ENCODE measurements at regions not wholly inside any gene's neighbourhood (a gene's known extent, or its start where the extent isn't known, plus 50 kb on each side); places are given as distances from the start of the nearest gene placed in this dataset.

DNA sequence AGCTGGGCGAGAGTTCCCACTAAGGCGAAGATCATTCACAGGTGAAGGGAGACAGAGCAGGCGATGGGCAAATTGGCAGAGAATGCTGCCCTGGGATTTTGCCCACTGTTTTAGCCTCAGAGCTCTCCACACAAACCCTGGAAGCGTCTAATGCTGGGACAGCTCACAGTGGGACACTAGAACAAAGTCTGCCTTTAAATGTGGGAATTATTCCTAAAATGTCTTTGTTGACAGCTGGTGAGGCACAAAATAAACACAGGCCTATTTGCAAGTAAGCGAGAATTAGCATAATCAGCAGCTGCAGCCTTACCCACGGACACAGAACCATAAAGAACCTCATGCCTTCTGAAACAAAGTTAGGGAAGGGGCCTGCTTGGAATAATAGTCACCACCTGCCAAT is 824.5 kb downstream of the AACS start:
- H3K56ac ChIP-seq (replicated peaks; ENCODE audit: insufficient read length, low read depth, low read length) = no peak overlapping the region
- H2BK20ac ChIP-seq (ENCODE audit: low read length) = no peak overlapping the region
- whole genome bisulfite sequencing, 2 experiments (ENCODE audit: extremely low coverage in 1 of 2, insufficient coverage in 1 of 2, insufficient read length in 1 of 2, insufficient replicate concordance in 2 of 2, low coverage in 1 of 2, low lambda C conversion rate in 2 of 2, missing lambda C conversion rate in 1 of 2) = 68% methylated on average over 6 of the region's 6 CpGs; no CpG with 5 or more reads in 1 of the 2 experiments
- H3K14ac ChIP-seq (ENCODE audit: insufficient read length) = no peak overlapping the region
- peaks cover 0 to 6% (median 4%) of the 10 kb centered on the region in 4 experiments; a peak in 3 of 7 replicates for H3K4me1 ChIP-seq (replicated peaks in 1 of 4; ENCODE audit: control insufficient read depth in 3 of 4, insufficient read depth in 4 of 4, low read length in 3 of 4)
- H4K20me1 ChIP-seq (replicated peaks in 1 of 2; ENCODE audit: control insufficient read depth in 1 of 2, insufficient read depth in 2 of 2, low read length in 2 of 2) = no peaks in the 10 kb centered on the region
- H3K9me3 ChIP-seq (ENCODE audit: insufficient read depth in 2 of 2, low read depth in 1 of 2, low read length in 1 of 2) = no peaks in the 10 kb centered on the region
- DNase-seq (ENCODE audit: low read depth in 1 of 2, low spot score in 2 of 2) (no peak), FAIRE-seq (no peak)
- no peaks in the 10 kb centered on the region for H3K79me2 ChIP-seq (ENCODE audit: control insufficient read depth in 1 of 2, insufficient read depth in 2 of 2, low read length in 2 of 2)
- no peak overlapping the region for H3K4ac ChIP-seq (replicated peaks; ENCODE audit: insufficient read length, low read depth, low read length)
- no peak overlapping the region for H3K23ac ChIP-seq (ENCODE audit: insufficient read length)
- no peaks in the 10 kb centered on the region for H3K23me2 ChIP-seq (ENCODE audit: low read depth, low read length)
- CTCF ChIA-PET (ENCODE audit: partially characterized antibody) = interaction anchor here (1.4 kb wide), 1 partner anchor 340 kb away, joined by 3 read pairs; no protein-coding TSS in a partner anchor
- no peaks in the 10 kb centered on the region for H3K27me3 ChIP-seq (replicated peaks in 1 of 4; ENCODE audit: control insufficient read depth in 3 of 4, extremely low read depth in 1 of 4, insufficient read depth in 3 of 4, low read length in 3 of 4)
- POLR2A ChIA-PET (ENCODE audit: partially characterized antibody) = no interaction called here
- H3K36me3 ChIP-seq (ENCODE audit: control insufficient read depth in 2 of 4, insufficient read depth in 4 of 4, low read length in 3 of 4) = no peaks in the 10 kb centered on the region
- no peak overlapping the region; the same call in 1 of the 2 replicates for H2AFZ ChIP-seq (ENCODE audit: low read length)
- H2BK12ac ChIP-seq (ENCODE audit: low read depth, low read length) = no peak overlapping the region
- no peak overlapping the region for H3K9ac ChIP-seq (replicated peaks in 1 of 4; ENCODE audit: extremely low read depth in 1 of 4, low read depth in 3 of 4, low read length in 3 of 4)
- no peak overlapping the region; a peak in 1 of 4 replicates for H3K4me2 ChIP-seq (ENCODE audit: insufficient read depth in 1 of 2, low read depth in 2 of 2, low read length in 2 of 2)
- H3K4me3 ChIP-seq (ENCODE audit: extremely low read depth in 1 of 4, insufficient read depth in 2 of 4, low read depth in 3 of 4, low read length in 4 of 4) = no peak overlapping the region
- H2BK120ac ChIP-seq (replicated peaks; ENCODE audit: low read depth, low read length) = no peak overlapping the region
- H4K5ac ChIP-seq (ENCODE audit: insufficient read length, low read depth, low read length) = no peak overlapping the region
- no peak overlapping the region for H3K27ac ChIP-seq (ENCODE audit: low read depth, low read length)
- H2AK5ac ChIP-seq (ENCODE audit: low read depth, low read length) = no peak overlapping the region
- H3K18ac ChIP-seq (ENCODE audit: extremely low read depth, low read length) = no peak overlapping the region
- no peak overlapping the region for H4K8ac ChIP-seq (ENCODE audit: extremely low read depth, insufficient read depth, low read length)
- H2BK5ac ChIP-seq (ENCODE audit: low read depth, low read length) = no peak overlapping the region
- no peak overlapping the region for H4K91ac ChIP-seq (replicated peaks; ENCODE audit: insufficient read length, low read length)
- no peaks in the 10 kb centered on the region for H3K79me1 ChIP-seq (ENCODE audit: low read depth, low read length)
- no peak overlapping the region for H2BK15ac ChIP-seq (ENCODE audit: low read length)
- TF ChIP-seq SUZ12 (IDR thresholded peaks at IDR 0.05; ENCODE audit: low read length) (no peak), RBBP5 (IDR thresholded peaks at IDR 0.05; ENCODE audit: borderline replicate concordance, low read depth, low read length) (no peak), EP300 (IDR thresholded peaks at IDR 0.05; ENCODE audit: borderline replicate concordance in 1 of 2, low read depth in 2 of 2, low read length in 2 of 2) (no peak), CEBPB (IDR thresholded peaks at IDR 0.05; ENCODE audit: low read depth, low read length) (no peak), BCL11A (IDR thresholded peaks at IDR 0.05; ENCODE audit: low read depth in 2 of 2, low read length in 2 of 2) (no peak), NRF1 (IDR thresholded peaks at IDR 0.05; ENCODE audit: low read depth, low read length) (no peak), RAD21 (IDR thresholded peaks at IDR 0.05 in 1 of 2, conservative IDR thresholded peaks at IDR 0.05 in 1 of 2; ENCODE audit: low read depth in 2 of 2, low read length in 2 of 2) (no peak), PHF8 (conservative IDR thresholded peaks at IDR 0.05; ENCODE audit: low read depth, low read length) (no peak), TCF12 (IDR thresholded peaks at IDR 0.05; ENCODE audit: low read depth, low read length) (no peak), BACH1 (IDR thresholded peaks at IDR 0.05; ENCODE audit: low read length) (no peak), FOSL1 (IDR thresholded peaks at IDR 0.05; ENCODE audit: insufficient read depth, low read depth, low read length) (no peak), EZH2 (IDR thresholded peaks at IDR 0.05; ENCODE audit: low read depth, low read length, severe bottlenecking) (no peak), MAX (IDR thresholded peaks at IDR 0.05) (no peak)
